WTC11 (cell line): ENCODE measurements at regions not wholly inside any gene's neighbourhood (a gene's known extent, or its start where the extent isn't known, plus 50 kb on each side); places are given as distances from the start of the nearest gene placed in this dataset.

Experiments
- CREB1 ChIP-seq: sonication (generic); formaldehyde crosslinking; IDR thresholded peaks from 2 replicates; pipeline ENCODE4 v1.8.0; 2023; ENCODE audit warnings: mild to moderate bottlenecking, missing genetic modification reagents
- CREM ChIP-seq: sonication (generic); formaldehyde crosslinking; IDR thresholded peaks from 2 replicates; pipeline ENCODE4 v1.8.1; 2022; ENCODE audit warnings: mild to moderate bottlenecking, missing genetic modification reagents, moderate library complexity
- CTCF ChIP-seq: fragments of 200-600 bp; IDR thresholded peaks from 2 replicates; pipeline ENCODE4 v1.8.0; 2022; ENCODE audit warnings: antibody characterized with exemption
- E2F4 ChIP-seq: sonication (generic); formaldehyde crosslinking; IDR thresholded peaks from 2 replicates; pipeline ENCODE4 v1.8.1; 2022; ENCODE audit warnings: low read depth, mild to moderate bottlenecking, moderate library complexity, missing genetic modification reagents, borderline replicate concordance
- GRHL2 ChIP-seq: fragments of 250-450 bp; sonication (Bioruptor Pico); IDR thresholded peaks from 2 replicates; pipeline ENCODE4 v1.8.0; 2022; ENCODE audit warnings: mild to moderate bottlenecking, moderate library complexity; ENCODE audit not compliant: insufficient replicate concordance, severe bottlenecking
- HMGA2 ChIP-seq: fragments of 250-450 bp; sonication (Bioruptor Pico); IDR thresholded peaks from 2 replicates; pipeline ENCODE4 v1.4.0; 2021; ENCODE audit warnings: mild to moderate bottlenecking, moderate library complexity
- MAX ChIP-seq: sonication (generic); formaldehyde crosslinking; IDR thresholded peaks from 2 replicates; pipeline ENCODE4 v1.8.0; 2022; ENCODE audit warnings: mild to moderate bottlenecking, missing genetic modification reagents
- NFYB ChIP-seq: sonication (generic); formaldehyde crosslinking; conservative IDR thresholded peaks from 2 replicates; pipeline ENCODE4 v1.8.0; 2022; ENCODE audit warnings: low read depth, missing genetic modification reagents
- NR3C1 ChIP-seq: sonication (generic); formaldehyde crosslinking; conservative IDR thresholded peaks from 2 replicates; pipeline ENCODE4 v1.8.1; 2023; ENCODE audit warnings: low read depth, mild to moderate bottlenecking, missing genetic modification reagents
- TEAD1 ChIP-seq: sonication (generic); formaldehyde crosslinking; IDR thresholded peaks from 2 replicates; pipeline ENCODE4 v1.8.0; 2022; ENCODE audit warnings: mild to moderate bottlenecking, missing genetic modification reagents

GRCh38 chr4:56272003-56272402 lies 115.3 kb downstream of the AASDH start:
- TF ChIP-seq MAX (CRISPR knock-in tag) (no peak), CTCF (no peak), NR3C1 (CRISPR knock-in tag) (no peak), CREB1 (CRISPR knock-in tag) (no peak), HMGA2 (CRISPR knock-in tag) (no peak), E2F4 (CRISPR knock-in tag) (no peak), GRHL2 (CRISPR knock-in tag) (no peak), CREM (CRISPR knock-in tag) (no peak), TEAD1 (no peak), NFYB (CRISPR knock-in tag) (no peak)
